ENCODE measurements at regions not wholly inside any gene's neighbourhood (a gene's known extent, or its start where the extent isn't known, plus 50 kb on each side); places are given as distances from the start of the nearest gene placed in this dataset.

DNA sequence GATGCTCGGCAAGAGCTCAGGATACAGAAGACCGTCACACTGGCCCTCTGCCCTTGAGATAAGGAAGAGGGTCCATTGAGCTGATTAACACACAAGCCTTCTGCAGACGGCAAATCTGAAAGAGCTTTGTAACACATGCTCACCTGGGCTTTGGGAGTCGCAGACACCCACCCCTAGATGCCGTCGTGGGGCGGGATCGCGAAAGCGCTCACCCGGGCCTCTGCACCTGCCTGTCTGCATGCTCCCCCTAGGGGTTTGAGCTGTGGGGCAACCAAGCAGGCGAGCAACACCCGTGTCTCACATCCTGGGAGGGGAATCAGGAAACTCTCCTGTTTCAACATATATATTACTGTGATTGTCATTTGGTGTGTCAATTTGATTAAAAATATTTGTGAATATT lies 99.8 kb upstream of the KCNH7 start:
- Histone ChIP-seq H4K20me1 (replicated peaks; ENCODE audit: control insufficient read depth, insufficient read depth, low read length) (no peaks in the 10 kb centered on the region), H3K4me2 (ENCODE audit: insufficient read depth, low read length) (no peak overlapping the region), H3K36me3 (ENCODE audit: control insufficient read depth, insufficient read depth, low read length) (no peaks in the 10 kb centered on the region), H3K27me3 (ENCODE audit: control insufficient read depth in 2 of 2, insufficient read depth in 2 of 2, low read length in 2 of 2) (no peaks in the 10 kb centered on the region; a peak in 1 of 5 replicates), H3K4me1 (replicated peaks in 1 of 2; ENCODE audit: control insufficient read depth in 2 of 2, insufficient read depth in 2 of 2, low read length in 2 of 2) (no peaks in the 10 kb centered on the region), H3K4me3 (no peak overlapping the region), H3K27ac (ENCODE audit: extremely low read depth, low read depth, low read length) (no peak overlapping the region), H3K9me3 (replicated peaks; ENCODE audit: control insufficient read depth, insufficient read depth, low read depth, low read length) (no peaks in the 10 kb centered on the region), H3K9me1 (ENCODE audit: control insufficient read depth, insufficient read depth, low read length) (no peaks in the 10 kb centered on the region), H3K9ac (ENCODE audit: insufficient read depth in 1 of 2, low read depth in 2 of 2, low read length in 2 of 2) (no peak overlapping the region), H3K79me2 (ENCODE audit: control insufficient read depth, insufficient read depth, low read length) (no peaks in the 10 kb centered on the region), H2AFZ (ENCODE audit: low read depth, low read length) (no peak overlapping the region)
- no peak for FAIRE-seq
- in situ Hi-C loops (cut with MboI) = no loop called here
- no peak for TF ChIP-seq ZFP30 (CRISPR knock-in tag; IDR thresholded peaks at IDR 0.05; ENCODE audit: borderline replicate concordance)
- TF ChIP-seq SLC30A9 (CRISPR knock-in tag; IDR thresholded peaks at IDR 0.05) = no peak
- TF ChIP-seq TBL1XR1 (IDR thresholded peaks at IDR 0.05; ENCODE audit: low read length in 2 of 2) = no peak
- no peak for TF ChIP-seq BCOR (IDR thresholded peaks at IDR 0.05)
- TF ChIP-seq FOXJ2 (tag; IDR thresholded peaks at IDR 0.05) = no peak
- TF ChIP-seq FIP1L1 (IDR thresholded peaks at IDR 0.05; ENCODE audit: low read depth, low read length, poor library complexity, severe bottlenecking) = no peak
- no peak for TF ChIP-seq ZNF668 (CRISPR knock-in tag; IDR thresholded peaks at IDR 0.05)
- no peak for TF ChIP-seq U2AF1 (optimal IDR thresholded peaks at IDR 0.05; ENCODE audit: low read depth, low read length)
- TF ChIP-seq TARDBP (IDR thresholded peaks at IDR 0.05) = no peak
- TF ChIP-seq BRD4 (IDR thresholded peaks at IDR 0.05) = no peak
- TF ChIP-seq, protein P1, sequence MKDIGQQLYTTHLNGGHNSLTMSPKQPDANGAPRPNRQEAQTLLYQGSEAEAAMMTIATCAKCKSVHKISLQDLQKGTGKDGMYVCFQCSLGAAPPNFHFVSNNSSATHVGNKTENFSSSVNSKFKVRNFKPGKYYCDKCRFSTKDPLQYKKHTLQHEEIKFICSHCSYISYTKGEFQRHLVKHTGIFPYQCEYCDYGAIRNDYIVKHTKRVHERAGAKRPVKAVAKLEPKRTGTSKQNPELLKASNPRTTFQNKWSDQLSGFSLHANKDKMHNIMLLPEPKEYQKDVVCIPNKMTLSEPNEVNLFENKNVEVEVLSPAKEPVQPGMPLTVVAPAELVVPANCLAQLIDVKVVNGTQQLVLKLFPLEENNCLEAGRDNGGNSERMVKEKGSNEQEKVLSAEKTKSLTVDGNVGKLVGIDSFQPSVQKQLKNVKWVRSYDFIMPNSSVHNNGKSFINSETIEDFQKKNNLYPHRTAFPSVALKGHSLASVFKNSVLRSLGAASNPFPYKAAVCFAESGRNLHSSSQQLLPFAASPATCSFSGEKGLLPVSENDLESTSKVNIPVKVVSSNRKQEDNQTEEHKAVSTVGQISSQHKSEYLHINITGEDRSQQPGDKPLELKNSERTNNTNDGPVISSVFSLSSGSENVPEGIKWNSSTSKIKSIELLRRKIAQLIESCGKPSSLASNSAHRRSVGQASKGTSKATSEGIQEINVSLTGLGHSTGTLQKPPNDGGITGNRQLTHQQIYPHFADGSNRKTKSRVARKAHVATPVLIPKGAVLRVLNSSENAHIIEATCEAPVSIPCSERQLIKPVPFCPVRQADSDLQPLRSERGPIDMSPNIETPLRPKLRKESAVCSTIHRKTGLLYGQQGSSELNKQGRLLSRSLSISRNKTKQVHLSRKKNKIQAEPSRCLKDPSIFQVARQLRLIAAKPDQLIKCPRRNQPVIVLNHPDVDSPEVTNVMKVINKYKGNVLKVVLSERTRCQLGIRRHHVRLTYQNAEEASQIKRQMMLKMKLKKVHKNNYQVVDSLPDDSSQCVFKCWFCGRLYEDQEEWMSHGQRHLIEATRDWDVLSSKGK (CRISPR knock-in tag; IDR thresholded peaks at IDR 0.05) = no peak
- intact Hi-C loops (cut with micrococcal nuclease) = no loop called here
- no peak for DNase-seq (ENCODE audit: extremely low read depth in 1 of 4, low spot score in 3 of 4)
- ChIA-PET POLR2A (no interaction called here), CTCF (ENCODE audit: low intra/inter-chr PET ratio) (no interaction called here)
- 0% methylated on average over 13 of the region's 13 CpGs for WGBS (ENCODE audit: insufficient coverage, low coverage, missing lambda C conversion rate)
- BruUV-seq (replicated peaks) = no TSS peak
- ATAC-seq = no peak
